ENCODE measurements at regions not wholly inside any gene's neighbourhood (a gene's known extent, or its start where the extent isn't known, plus 50 kb on each side); places are given as distances from the start of the nearest gene placed in this dataset.

- DNase-seq (ENCODE audit: low read depth) = no peak
- TF ChIP-seq CTCF (IDR thresholded peaks at IDR 0.05; ENCODE audit: low read depth, low read length) (no peak), MAX (IDR thresholded peaks at IDR 0.05; ENCODE audit: low read depth, low read length) (no peak), POLR2A (IDR thresholded peaks at IDR 0.05; ENCODE audit: extremely low read depth, insufficient read length) (no peak), MYC (IDR thresholded peaks at IDR 0.05; ENCODE audit: low read depth, low read length) (no peak)
- no peak overlapping the region for H3K4me3 ChIP-seq (ENCODE audit: low read depth, low read length)
Measured at GRCh38 chr12:91565846-91566245, 383.2 kb upstream of the DCN start.

- no peak for TF ChIP-seq MYC (IDR thresholded peaks at IDR 0.05; ENCODE audit: low read depth, low read length)
- no peak overlapping the region for H3K4me3 ChIP-seq (ENCODE audit: low read depth, low read length)
- DNase-seq (ENCODE audit: low read depth) = no peak
Measured at GRCh38 chr12:91565246-91565645, 382.6 kb upstream of the DCN start.

- H3K4me3 ChIP-seq (ENCODE audit: low read depth, low read length) = no peak overlapping the region
- no peak for TF ChIP-seq CTCF (IDR thresholded peaks at IDR 0.05; ENCODE audit: low read depth, low read length)
- TF ChIP-seq MYC (IDR thresholded peaks at IDR 0.05; ENCODE audit: low read depth, low read length) = no peak
- TF ChIP-seq MAX (IDR thresholded peaks at IDR 0.05; ENCODE audit: low read depth, low read length) = no peak
- no peak for TF ChIP-seq POLR2A (IDR thresholded peaks at IDR 0.05; ENCODE audit: extremely low read depth, insufficient read length)
- DNase-seq (ENCODE audit: low read depth) = no peak
Measured at GRCh38 chr12:91563011-91563765, 380.6 kb upstream of the DCN start.

GRCh38 chr12:91562476-91562875 is 379.9 kb upstream of the DCN start:
- H3K4me3 ChIP-seq (ENCODE audit: low read depth, low read length) = no peak overlapping the region
- no peak for DNase-seq (ENCODE audit: low read depth)
- TF ChIP-seq MAX (IDR thresholded peaks at IDR 0.05; ENCODE audit: low read depth, low read length) = no peak
- TF ChIP-seq CTCF (IDR thresholded peaks at IDR 0.05; ENCODE audit: low read depth, low read length) = no peak
- no peak for TF ChIP-seq MYC (IDR thresholded peaks at IDR 0.05; ENCODE audit: low read depth, low read length)
- no peak for TF ChIP-seq POLR2A (IDR thresholded peaks at IDR 0.05; ENCODE audit: extremely low read depth, insufficient read length)

GRCh38 chr12:91561958-91562325 is 379.3 kb upstream of the DCN start:
- TF ChIP-seq CTCF (IDR thresholded peaks at IDR 0.05; ENCODE audit: low read depth, low read length) = no peak
- TF ChIP-seq POLR2A (IDR thresholded peaks at IDR 0.05; ENCODE audit: extremely low read depth, insufficient read length) = no peak
- H3K4me3 ChIP-seq (ENCODE audit: low read depth, low read length) = no peak overlapping the region

GRCh38 chr12:91561301-91561957 is 378.8 kb upstream of the DCN start:
- no peak for DNase-seq (ENCODE audit: low read depth)
- TF ChIP-seq POLR2A (IDR thresholded peaks at IDR 0.05; ENCODE audit: extremely low read depth, insufficient read length) = no peak
- TF ChIP-seq CTCF (IDR thresholded peaks at IDR 0.05; ENCODE audit: low read depth, low read length) = no peak
- no peak for TF ChIP-seq MYC (IDR thresholded peaks at IDR 0.05; ENCODE audit: low read depth, low read length)
- TF ChIP-seq MAX (IDR thresholded peaks at IDR 0.05; ENCODE audit: low read depth, low read length) = no peak
- no peak overlapping the region for H3K4me3 ChIP-seq (ENCODE audit: low read depth, low read length)

More at GRCh38 chr12:91561958-91562325, 379.3 kb upstream of the DCN start:
- DNase-seq (ENCODE audit: low read depth) = no peak
